GM12878 (cell line): ENCODE measurements at regions not wholly inside any gene's neighbourhood (a gene's known extent, or its start where the extent isn't known, plus 50 kb on each side); places are given as distances from the start of the nearest gene placed in this dataset.

Experiments
- ATAC-seq: fragments of 200-7000 bp; cut with Tn5 transposase; 3 replicates; pipeline ENCODE4 v1.9.1; 2020; ENCODE audit warnings: mild to moderate bottlenecking, moderate library complexity
- BruUV-seq: library from RNA; stranded (reverse); fragments of 400-500 nt; replicated peaks from 2 replicates; lab custom pipeline; 2021; lab: Mats Ljungman, UMichigan
- CTCF ChIA-PET: fragments of 300-600 bp; sonication (Branson Sonifier 250); formaldehyde crosslinking; extraction: SDS; loops from one replicate; lab custom pipeline; 2021; ENCODE audit warnings: inconsistent platforms; lab: Yijun Ruan, JAX
- POLR2A ChIA-PET: fragments of 350-600 bp; formaldehyde crosslinking; extraction: SDS; loops from one replicate; lab custom pipeline; 2021; ENCODE audit warnings: inconsistent platforms; lab: Charles Lee
- RAD21 ChIA-PET: fragments of 300-600 bp; sonication (Branson Sonifier 250); formaldehyde crosslinking; loops from one replicate; lab custom pipeline; 2023; ENCODE audit warnings: antibody characterized with exemption; ENCODE audit not compliant: unreplicated experiment; lab: Charles Lee
- SMC1A ChIA-PET: fragments of 300-600 bp; sonication (Branson Sonifier 250); formaldehyde crosslinking; loops from one replicate; lab custom pipeline; 2023; ENCODE audit not compliant: unreplicated experiment, uncharacterized antibody; lab: Charles Lee
- DNase-seq: peaks from one replicate; pipeline ENCODE4 v3.0.0-alpha.2; 2011; ENCODE audit warnings: low read depth, low spot score
- FAIRE-seq: peaks from 3 replicates; lab custom pipeline; 2011; peaks lifted over from hg19 to GRCh38; lab: Jason Lieb, UNC
- H2AFZ ChIP-seq: 2 replicates; pipeline ENCODE4 v1.6.0; 2011; ENCODE audit warnings: low read depth, low read length, control low read depth; ENCODE audit not compliant: control insufficient read depth
- H3K27ac ChIP-seq: 2 replicates; pipeline ENCODE4 v1.5.1; 2011; ENCODE audit warnings: control low read depth; ENCODE audit not compliant: control insufficient read depth, insufficient read depth
- H3K27me3 ChIP-seq, 2 experiments: replicated peaks in 1 of 2; 2 replicates each; pipeline versions ENCODE4 v1.6.0 to v1.6.1; 2011; ENCODE audit warnings: low read length in 1 of 2; ENCODE audit not compliant: control insufficient read depth in 2 of 2, insufficient read depth in 2 of 2
- H3K36me3 ChIP-seq, 2 experiments: 2 replicates each; pipeline ENCODE4 v1.5.1; 2011; ENCODE audit warnings: low read length in 1 of 2; ENCODE audit not compliant: control insufficient read depth in 2 of 2, insufficient read depth in 2 of 2
- H3K4me1 ChIP-seq: 2 replicates; pipeline ENCODE4 v1.6.1; 2011; ENCODE audit warnings: mild to moderate bottlenecking, low read length, moderate library complexity, mixed read lengths; ENCODE audit not compliant: control insufficient read depth, insufficient read depth
- H3K4me2 ChIP-seq: 2 replicates; pipeline ENCODE4 v1.6.0; 2011; ENCODE audit warnings: control low read depth; ENCODE audit not compliant: control insufficient read depth, insufficient read depth
- H3K4me3 ChIP-seq: fragments of 200-600 bp; sonication (generic); 2 replicates; pipeline ENCODE4 v1.5.1; 2016
- H3K79me2 ChIP-seq: 2 replicates; pipeline ENCODE4 v1.6.0; 2011; ENCODE audit warnings: low read length; ENCODE audit not compliant: control insufficient read depth, insufficient read depth
- H3K9ac ChIP-seq: 2 replicates; pipeline ENCODE4 v1.8.0; 2011; ENCODE audit warnings: low read length, control low read depth, mixed read lengths; ENCODE audit not compliant: control insufficient read depth, insufficient read depth
- H3K9me3 ChIP-seq: replicated peaks from 3 replicates; pipeline ENCODE4 v1.5.1; 2011; ENCODE audit warnings: mild to moderate bottlenecking, low read length; ENCODE audit not compliant: control insufficient read depth, insufficient read depth
- H4K20me1 ChIP-seq: 2 replicates; pipeline ENCODE4 v1.6.0; 2011; ENCODE audit not compliant: control insufficient read depth, insufficient read depth
- ATF7 ChIP-seq: fragments of 450-650 bp; IDR thresholded peaks from 2 replicates; pipeline ENCODE4 v1.6.1; 2016; ENCODE audit warnings: low read depth, mild to moderate bottlenecking
- BRCA1 ChIP-seq: IDR thresholded peaks from 2 replicates; pipeline ENCODE4 v1.6.1; 2011; ENCODE audit warnings: low read depth, low read length, improper control_type of control experiment
- CHD4 ChIP-seq: fragments of 200-600 bp; sonication (generic); IDR thresholded peaks from 2 replicates; pipeline ENCODE4 v1.6.1; 2016; ENCODE audit warnings: mild to moderate bottlenecking
- HDAC2 ChIP-seq: fragments of 200-600 bp; sonication (generic); IDR thresholded peaks from 2 replicates; pipeline ENCODE4 v1.6.1; 2017
- MAX ChIP-seq: IDR thresholded peaks from 2 replicates; pipeline ENCODE4 v1.6.1; 2012; ENCODE audit warnings: low read depth, low read length, improper control_type of control experiment
- NBN ChIP-seq: fragments of 450-650 bp; IDR thresholded peaks from 2 replicates; pipeline ENCODE4 v1.6.1; 2016
- PBX3 ChIP-seq: IDR thresholded peaks from 2 replicates; pipeline ENCODE4 v1.6.1; 2011; ENCODE audit warnings: mild to moderate bottlenecking, low read depth, low read length, moderate library complexity; ENCODE audit not compliant: insufficient replicate concordance
- POU2F2 ChIP-seq: IDR thresholded peaks from 3 replicates; pipeline ENCODE4 v1.6.1; 2011; ENCODE audit warnings: low read depth, mild to moderate bottlenecking, low read length, borderline replicate concordance
- SKIL ChIP-seq: fragments of 450-650 bp; IDR thresholded peaks from 2 replicates; pipeline ENCODE4 v1.6.1; 2017; ENCODE audit warnings: mild to moderate bottlenecking, low read depth, inconsistent platforms; ENCODE audit not compliant: poor library complexity, severe bottlenecking
- ZBTB4 ChIP-seq: fragments of 450-650 bp; formaldehyde crosslinking; IDR thresholded peaks from 2 replicates; pipeline ENCODE4 v1.4.0; 2022; ENCODE audit warnings: mild to moderate bottlenecking, moderate library complexity
- ZNF622 ChIP-seq: fragments of 450-650 bp; IDR thresholded peaks from 2 replicates; pipeline ENCODE4 v1.6.1; 2017; ENCODE audit warnings: mild to moderate bottlenecking, inconsistent platforms
- WGBS: methylation state at CpG from one replicate; pipeline ENCODE4 v1.1.6; 2016; ENCODE audit warnings: low lambda C conversion rate; ENCODE audit not compliant: insufficient replicate concordance, insufficient coverage; ENCODE audit errors: missing lambda C conversion rate; 5-methylcytosine and 5-hydroxymethylcytosine counted together
- in situ Hi-C: fragments of 300-500 bp; cut with MboI; formaldehyde crosslinking; loops from 9 replicates; pipeline ENCODE4 v1.14.3; 2018; ENCODE audit warnings: mixed read lengths
- intact Hi-C: fragments of 100-400 bp; cut with micrococcal nuclease; formaldehyde crosslinking; loops from one replicate; pipeline ENCODE4 v1.14.2; 2022; ENCODE audit not compliant: unreplicated experiment
- TF ChIP-seq, protein P1 (sequence below): fragments of 450-650 bp; IDR thresholded peaks from 2 replicates; pipeline ENCODE4 v1.6.1; 2017; ENCODE audit warnings: low read depth, mild to moderate bottlenecking, moderate library complexity

GRCh38 chr9:107756091-107756490, 266.5 kb upstream of the KLF4 start:
- no peaks in the 10 kb centered on the region for H3K36me3 ChIP-seq
- H3K9me3 ChIP-seq, result no peaks in the 10 kb centered on the region; the same call in 2 of the 3 replicates
- H3K27me3 ChIP-seq, result no peaks in the 10 kb centered on the region
- FAIRE-seq (no peak), ATAC-seq (no peak), DNase-seq (no peak)
- WGBS, result 40% methylated on average over 1 of the region's 1 CpG
- BruUV-seq, result no TSS peak
- no peak overlapping the region for H3K4me3 ChIP-seq
- RAD21 ChIA-PET, result interaction anchor here (1.4 kb wide), 1 partner anchor 11 kb away, joined by 5 read pairs; no protein-coding TSS in a partner anchor
- H2AFZ ChIP-seq, result no peak overlapping the region
- CTCF ChIA-PET, result no interaction called here
- intact Hi-C loops (no loop called here), in situ Hi-C loops (no loop called here)
- POLR2A ChIA-PET, result interaction anchor here (1.0 to 1.3 kb wide), 2 partner anchors 9 to 14 kb away, joined by 3 read pairs; no protein-coding TSS in a partner anchor
- SMC1A ChIA-PET, result interaction anchor here (1.0 to 2.0 kb wide), 3 partner anchors 8 to 22 kb away, joined by 3 to 5 read pairs (median 3); no protein-coding TSS in a partner anchor
- no peak overlapping the region for H3K4me2 ChIP-seq
- H3K79me2 ChIP-seq, result no peaks in the 10 kb centered on the region
- TF ChIP-seq BRCA1, result no peak
- no peak for TF ChIP-seq ZNF622
- TF ChIP-seq PBX3, result no peak
- TF ChIP-seq, protein P1, sequence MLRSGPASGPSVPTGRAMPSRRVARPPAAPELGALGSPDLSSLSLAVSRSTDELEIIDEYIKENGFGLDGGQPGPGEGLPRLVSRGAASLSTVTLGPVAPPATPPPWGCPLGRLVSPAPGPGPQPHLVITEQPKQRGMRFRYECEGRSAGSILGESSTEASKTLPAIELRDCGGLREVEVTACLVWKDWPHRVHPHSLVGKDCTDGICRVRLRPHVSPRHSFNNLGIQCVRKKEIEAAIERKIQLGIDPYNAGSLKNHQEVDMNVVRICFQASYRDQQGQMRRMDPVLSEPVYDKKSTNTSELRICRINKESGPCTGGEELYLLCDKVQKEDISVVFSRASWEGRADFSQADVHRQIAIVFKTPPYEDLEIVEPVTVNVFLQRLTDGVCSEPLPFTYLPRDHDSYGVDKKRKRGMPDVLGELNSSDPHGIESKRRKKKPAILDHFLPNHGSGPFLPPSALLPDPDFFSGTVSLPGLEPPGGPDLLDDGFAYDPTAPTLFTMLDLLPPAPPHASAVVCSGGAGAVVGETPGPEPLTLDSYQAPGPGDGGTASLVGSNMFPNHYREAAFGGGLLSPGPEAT, result no peak
- no peak for TF ChIP-seq ATF7
- TF ChIP-seq ZBTB4 (CRISPR knock-in tag), result no peak
- TF ChIP-seq MAX, result no peak
- TF ChIP-seq POU2F2, result no peak
- TF ChIP-seq NBN, result no peak
- TF ChIP-seq SKIL, result no peak
- TF ChIP-seq CHD4, result no peak
- no peak for TF ChIP-seq HDAC2
- H3K4me1 ChIP-seq, result no peaks in the 10 kb centered on the region
- H4K20me1 ChIP-seq, result no peaks in the 10 kb centered on the region
- no peak overlapping the region for H3K9ac ChIP-seq
- H3K27ac ChIP-seq, result no peak overlapping the region
